Endothelial cell of umbilical vein (primary cell): ENCODE measurements at regions not wholly inside any gene's neighbourhood (a gene's known extent, or its start where the extent isn't known, plus 50 kb on each side); places are given as distances from the start of the nearest gene placed in this dataset.

Source experiments
- BruUV-seq: library from RNA; stranded (reverse); fragments of 400-500 nt; replicated peaks from 2 replicates; lab custom pipeline; 2021; lab: Mats Ljungman, UMichigan
- CTCF ChIA-PET: fragments of 300-600, 350-600 bp; sonication (Branson Sonifier 250); formaldehyde crosslinking; loops from one replicate; lab custom pipeline; 2021; ENCODE audit warnings: antibody characterized with exemption, inconsistent platforms; lab: Charles Lee
- POLR2A ChIA-PET: fragments of 300-600, 350-600 bp; sonication (Branson Sonifier 250); formaldehyde crosslinking; loops from one replicate; lab custom pipeline; 2021; ENCODE audit warnings: antibody characterized with exemption, inconsistent platforms; lab: Charles Lee
- DNase-seq: peaks from one replicate; pipeline ENCODE4 v3.0.0-alpha.2; 2011; ENCODE audit warnings: low read depth, low spot score
- FAIRE-seq: peaks from 2 replicates; lab custom pipeline; 2011; peaks lifted over from hg19 to GRCh38; lab: Jason Lieb, UNC
- H2AFZ ChIP-seq: 2 replicates; pipeline ENCODE4 v1.6.0; 2012; ENCODE audit warnings: low read depth, low read length, control low read depth, inconsistent platforms
- H3K27ac ChIP-seq: 2 replicates; pipeline ENCODE4 v1.5.1; 2011; ENCODE audit warnings: low read depth, mild to moderate bottlenecking, control low read depth, low read length, moderate library complexity; ENCODE audit not compliant: insufficient read depth
- H3K27me3 ChIP-seq, 2 experiments: 2 replicates each; pipeline versions ENCODE4 v1.6.0 to v1.6.1; 2011; ENCODE audit warnings: low read length in 2 of 2, mixed read lengths in 1 of 2; ENCODE audit not compliant: control insufficient read depth in 2 of 2, insufficient read depth in 2 of 2
- H3K36me3 ChIP-seq, 2 experiments: 2 replicates in 1 of 2; 3 replicates in 1 of 2; pipeline ENCODE4 v1.5.1; 2011; ENCODE audit warnings: low read length in 2 of 2, mild to moderate bottlenecking in 1 of 2, moderate library complexity in 1 of 2; ENCODE audit not compliant: control insufficient read depth in 2 of 2, insufficient read depth in 2 of 2; ENCODE audit errors: extremely low read depth in 1 of 2
- H3K4me1 ChIP-seq: 3 replicates; pipeline ENCODE4 v1.5.1; 2011; ENCODE audit warnings: mild to moderate bottlenecking, low read length; ENCODE audit not compliant: control insufficient read depth, insufficient read depth; ENCODE audit errors: extremely low read depth
- H3K4me2 ChIP-seq: 2 replicates; pipeline ENCODE4 v1.6.1; 2011; ENCODE audit warnings: low read length, control low read depth, mixed read lengths; ENCODE audit not compliant: insufficient read depth
- H3K4me3 ChIP-seq, 3 experiments: fragments of 200-600 bp in 1 of 3; sonication (generic), shearing (Covaris generic) in 1 of 3; replicated peaks in 1 of 3; 2 replicates each; pipeline ENCODE4 v1.5.1; 2011 to 2016; ENCODE audit warnings: control low read depth in 3 of 3, low read length in 3 of 3, mild to moderate bottlenecking in 2 of 3, inconsistent platforms in 1 of 3, low read depth in 1 of 3, moderate library complexity in 1 of 3; ENCODE audit not compliant: insufficient read depth in 1 of 3
- H3K79me2 ChIP-seq: 2 replicates; pipeline ENCODE4 v1.6.0; 2012; ENCODE audit warnings: low read length, inconsistent platforms; ENCODE audit not compliant: control insufficient read depth, insufficient read depth
- H3K9ac ChIP-seq: replicated peaks from 2 replicates; pipeline ENCODE3; 2011; ENCODE audit warnings: low read length, control low read depth; ENCODE audit not compliant: insufficient read depth; ENCODE audit errors: extremely low read depth
- H3K9me1 ChIP-seq: replicated peaks from 3 replicates; pipeline ENCODE4 v1.6.0; 2011; ENCODE audit warnings: mild to moderate bottlenecking, low read length; ENCODE audit not compliant: control insufficient read depth, insufficient read depth; ENCODE audit errors: extremely low read depth
- H3K9me3 ChIP-seq: replicated peaks from 2 replicates; pipeline ENCODE4 v1.5.1; 2012; ENCODE audit warnings: low read length, inconsistent platforms; ENCODE audit not compliant: control insufficient read depth, insufficient read depth
- H4K20me1 ChIP-seq: replicated peaks from 2 replicates; pipeline ENCODE3; 2011; ENCODE audit warnings: mild to moderate bottlenecking, low read length; ENCODE audit not compliant: control insufficient read depth, insufficient read depth; ENCODE audit errors: extremely low read depth
- CTCF ChIP-seq, 2 donors: IDR thresholded peaks; 1 replicate in 1 of 2; 2 replicates in 1 of 2; pipeline ENCODE4 v1.5.1; 2011; ENCODE audit warnings: low read length in 2 of 2, mild to moderate bottlenecking in 2 of 2, moderate library complexity in 2 of 2, control low read depth in 1 of 2, inconsistent platforms in 1 of 2, low read depth in 1 of 2; ENCODE audit not compliant: insufficient read depth in 1 of 2; ENCODE audit errors: extremely low read depth in 1 of 2
- EZH2 ChIP-seq: IDR thresholded peaks from 2 replicates; pipeline ENCODE4 v1.6.1; 2012; ENCODE audit warnings: borderline replicate concordance, low read depth, mild to moderate bottlenecking, moderate library complexity, low read length, inconsistent platforms; ENCODE audit not compliant: severe bottlenecking
- FOS ChIP-seq: IDR thresholded peaks from 2 replicates; pipeline ENCODE4 v1.6.1; 2011; ENCODE audit warnings: mild to moderate bottlenecking, low read length, moderate library complexity, borderline replicate concordance; ENCODE audit not compliant: insufficient read depth
- MAX ChIP-seq: IDR thresholded peaks from 2 replicates; pipeline ENCODE4 v1.6.1; 2011; ENCODE audit not compliant: insufficient read depth, insufficient read length
- MYC ChIP-seq: IDR thresholded peaks from one replicate; pipeline ENCODE4 v1.6.1; 2011; ENCODE audit warnings: mild to moderate bottlenecking, low read depth, low read length
- POLR2A ChIP-seq: IDR thresholded peaks from 2 replicates; pipeline ENCODE4 v1.6.1; 2012; ENCODE audit warnings: low read depth, mild to moderate bottlenecking, control low read depth, low read length
- POLR2AphosphoS5 ChIP-seq: IDR thresholded peaks from 2 replicates; pipeline ENCODE4 v1.6.1; 2012; ENCODE audit warnings: low read depth, mild to moderate bottlenecking, control low read depth, low read length, moderate library complexity; ENCODE audit not compliant: insufficient read depth
- dilution Hi-C: fragments of 300-500 bp; cut with MboI; formaldehyde crosslinking; loops from one replicate; pipeline ENCODE4 v1.15.0; 2019; ENCODE audit warnings: low sequenced_read_pairs; ENCODE audit not compliant: extremely low pct_ligation_motif_present
- intact Hi-C: fragments of 100-400 bp; cut with micrococcal nuclease; formaldehyde crosslinking; loops from one replicate; pipeline ENCODE4 v1.10.0; 2022

- peak overlapping the region; percentile 30 for H2AFZ ChIP-seq
- H3K4me3 ChIP-seq = peak overlapping the region in 1 of 3 experiments; percentile 32
- H3K36me3 ChIP-seq = no peaks in the 10 kb centered on the region
- H3K4me1 ChIP-seq = no peaks in the 10 kb centered on the region
- H3K27ac ChIP-seq = no peak overlapping the region
- no peak for FAIRE-seq
- ChIA-PET POLR2A (no interaction called here), CTCF (no interaction called here)
- DNase-seq = no peak
- H3K9ac ChIP-seq = no peak overlapping the region
- H3K9me1 ChIP-seq = no peaks in the 10 kb centered on the region
- TF ChIP-seq POLR2A = no peak
- TF ChIP-seq POLR2AphosphoS5 = no peak
- no peak for TF ChIP-seq FOS
- no peak for TF ChIP-seq CTCF (IDR thresholded peaks at IDR 0.05; ENCODE audit: extremely low read depth in 1 of 2, insufficient read depth in 1 of 2, low read depth in 1 of 2, low read length in 2 of 2)
- TF ChIP-seq MAX = no peak
- peak; percentile 68 for TF ChIP-seq EZH2
- no peak for TF ChIP-seq MYC
- dilution Hi-C loops (no loop called here), intact Hi-C loops (no loop called here)
- H3K27me3 ChIP-seq = peaks cover 14 to 24% of the 10 kb centered on the region in 2 experiments
- no peaks in the 10 kb centered on the region for H4K20me1 ChIP-seq
- BruUV-seq = no TSS peak
- H3K4me2 ChIP-seq = peak overlapping the region; percentile 36
- no peaks in the 10 kb centered on the region for H3K79me2 ChIP-seq
- no peaks in the 10 kb centered on the region for H3K9me3 ChIP-seq
These were observed 91.5 kb downstream of the GEMIN8 start for GRCh38 chrX:13938051-13938828.
